HG03378 (cell line): ENCODE measurements at regions not wholly inside any gene's neighbourhood (a gene's known extent, or its start where the extent isn't known, plus 50 kb on each side); places are given as distances from the start of the nearest gene placed in this dataset.
"Not testable (repeated sequence)": the region's sequence is repeated elsewhere in the genome, so short reads cannot be mapped to it uniquely, and the experiment has no call there.

ENCODE experiments used
- ATAC-seq: cut with Tn5 transposase; IDR thresholded peaks from one replicate; pipeline ENCODE4 v1.9.1; 2021; ENCODE audit warnings: mild to moderate bottlenecking, moderate library complexity; ENCODE audit not compliant: unreplicated experiment

- ATAC-seq, result no peak
Observed at GRCh38 chr11:129631201-129631600, 184.4 kb upstream of the TMEM45B start.

DNA sequence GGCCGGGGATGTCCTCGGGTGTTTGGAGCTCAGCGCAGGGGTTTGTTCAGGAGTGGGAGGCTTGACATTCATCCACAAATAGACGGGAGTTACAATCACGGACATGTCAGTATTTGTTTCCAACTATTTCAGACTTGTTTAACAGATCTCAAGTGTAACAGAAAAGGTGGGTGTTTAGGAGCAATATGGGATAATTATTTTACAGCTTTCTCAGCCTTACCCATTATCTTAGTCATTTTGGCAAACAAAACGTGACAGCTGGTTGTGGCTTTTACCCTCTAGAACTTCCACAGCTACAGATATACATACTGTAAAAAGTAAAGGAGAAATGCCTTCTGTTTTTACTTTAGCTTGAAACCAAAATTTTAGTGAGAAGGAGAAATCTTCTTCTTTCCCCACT lies 178.7 kb upstream of the TMEM45B start:
- no peak for ATAC-seq

DNA sequence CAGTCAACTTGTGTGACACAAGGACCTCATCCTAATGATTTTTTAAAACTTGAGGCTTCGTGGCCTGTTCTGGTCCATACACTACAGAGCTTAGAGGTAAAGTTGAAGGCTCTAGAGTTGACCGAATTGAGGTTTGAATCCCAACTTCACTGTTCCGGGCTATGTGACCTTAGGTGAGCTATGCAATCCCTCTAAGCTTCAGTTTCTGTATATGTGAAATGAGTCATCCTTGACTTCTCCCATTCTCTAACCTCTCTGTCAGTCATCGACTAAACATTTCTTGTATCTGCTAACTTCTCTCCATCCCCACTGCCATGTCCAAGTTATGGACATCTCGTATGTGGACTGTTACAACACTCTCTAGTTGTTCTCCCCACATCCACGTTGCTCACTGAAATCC lies 178.2 kb upstream of the TMEM45B start:
- no peak for ATAC-seq

GRCh38 chr11:129637983-129638776 lies 177.5 kb upstream of the TMEM45B start:
- no peak for ATAC-seq

GRCh38 chr11:129639300-129639699 lies 176.3 kb upstream of the TMEM45B start:
- no peak for ATAC-seq

GRCh38 chr11:129640671-129641070 lies 175.0 kb upstream of the TMEM45B start:
- ATAC-seq, result no peak

- ATAC-seq, result no peak
Observed at GRCh38 chr11:129643031-129643721, 172.5 kb upstream of the TMEM45B start.

DNA sequence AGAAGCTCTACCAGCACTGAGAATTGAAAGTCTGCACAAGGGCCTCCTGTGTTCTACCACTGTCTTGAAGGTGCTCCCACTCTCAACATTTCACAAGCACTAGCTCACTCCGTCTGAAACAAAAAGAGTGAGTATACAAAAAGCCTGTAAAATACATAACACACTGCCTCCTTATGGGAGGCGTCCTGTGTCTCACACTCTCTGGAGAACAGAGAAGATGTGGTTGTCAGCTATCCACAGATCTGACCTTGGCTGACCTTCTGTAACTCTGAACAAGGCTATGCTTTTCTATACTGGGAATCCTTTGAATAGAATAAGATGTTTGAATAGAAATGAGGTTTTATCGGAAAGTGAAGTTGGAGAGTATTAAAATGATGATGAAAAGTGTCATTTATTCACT lies 171.3 kb upstream of the TMEM45B start:
- no peak for ATAC-seq

GRCh38 chr11:129645943-129646342 lies 169.7 kb upstream of the TMEM45B start:
- no peak for ATAC-seq

GRCh38 chr11:129650044-129650443 lies 165.6 kb upstream of the TMEM45B start:
- not testable (repeated sequence) for ATAC-seq

DNA sequence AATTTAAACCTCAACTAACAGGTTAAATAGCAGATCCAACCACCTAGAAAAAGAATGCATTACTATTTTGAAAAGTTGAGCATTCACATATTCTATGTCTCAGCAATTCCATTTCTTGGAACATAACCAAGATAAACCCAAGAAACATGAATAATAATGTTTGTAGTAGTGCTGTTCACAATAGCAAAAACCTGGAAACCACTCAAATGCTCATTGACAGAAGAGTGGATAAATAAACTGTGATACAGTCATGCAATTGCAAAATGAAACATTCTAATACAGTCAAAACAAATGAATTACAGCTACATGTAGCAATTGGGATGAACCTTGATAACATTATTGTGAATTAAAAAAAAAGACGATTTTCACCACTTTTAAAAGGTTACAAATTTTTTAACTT lies 162.8 kb upstream of the TMEM45B start:
- ATAC-seq, result no peak

GRCh38 chr11:129655247-129655832 lies 160.3 kb upstream of the TMEM45B start:
- ATAC-seq, result no peak

GRCh38 chr11:129657866-129658525 lies 157.7 kb upstream of the TMEM45B start:
- no peak for ATAC-seq

DNA sequence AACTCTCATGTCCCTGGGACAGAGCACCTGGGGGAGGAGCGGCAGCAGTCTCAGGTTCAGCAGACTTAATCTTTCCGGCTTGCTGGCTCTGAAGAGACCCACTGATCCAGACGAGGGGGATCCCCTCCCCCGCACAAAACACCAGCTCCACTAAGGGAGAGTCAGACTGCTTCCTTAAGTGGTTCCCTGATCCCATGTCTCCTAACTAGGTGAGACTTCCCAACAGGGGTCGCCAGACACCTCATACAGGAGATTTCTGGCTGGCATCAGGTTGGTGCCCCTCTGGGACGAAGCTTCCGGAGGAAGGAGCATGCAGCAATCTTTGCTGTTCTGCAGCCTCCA lies 157.2 kb upstream of the TMEM45B start:
- no peak for ATAC-seq

- ATAC-seq, result no peak
Observed at GRCh38 chr11:129680907-129681306, 134.7 kb upstream of the TMEM45B start.

DNA sequence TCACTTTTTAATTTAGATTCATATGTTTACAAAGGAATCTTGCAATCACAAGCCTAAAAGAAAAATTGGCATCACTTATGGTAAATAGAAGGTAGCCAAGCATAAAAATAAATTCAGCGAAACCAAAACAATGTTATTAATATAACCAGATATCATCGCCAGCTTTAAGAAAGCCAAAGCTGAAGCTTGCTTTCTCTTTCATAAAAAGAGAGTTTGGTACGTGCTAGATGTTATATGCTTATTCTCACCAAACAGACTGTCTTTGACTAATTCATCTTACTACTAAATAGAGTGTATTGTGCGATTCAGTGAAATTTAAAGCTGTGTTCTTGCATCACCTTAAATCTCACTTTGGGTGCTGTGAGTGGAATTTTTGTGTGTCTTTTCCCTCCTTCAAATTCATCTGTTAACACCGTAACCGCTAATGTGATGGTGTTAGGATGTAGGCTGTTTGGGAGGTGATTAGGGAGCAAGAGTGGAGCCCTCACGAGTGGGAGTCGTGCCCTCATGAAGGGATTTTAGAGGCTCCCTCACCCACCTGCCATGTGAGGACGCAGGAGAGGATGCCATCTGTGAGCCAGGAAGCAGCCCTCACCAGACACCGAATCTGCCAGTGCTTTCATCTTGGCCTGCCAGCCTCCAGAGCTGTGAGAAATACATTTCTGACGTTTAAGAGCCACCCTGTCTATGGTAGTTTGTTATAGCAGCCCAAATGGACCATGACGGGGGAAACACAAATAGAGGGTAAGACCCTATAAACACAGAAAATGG lies 134.1 kb upstream of the TMEM45B start:
- no peak for ATAC-seq

DNA sequence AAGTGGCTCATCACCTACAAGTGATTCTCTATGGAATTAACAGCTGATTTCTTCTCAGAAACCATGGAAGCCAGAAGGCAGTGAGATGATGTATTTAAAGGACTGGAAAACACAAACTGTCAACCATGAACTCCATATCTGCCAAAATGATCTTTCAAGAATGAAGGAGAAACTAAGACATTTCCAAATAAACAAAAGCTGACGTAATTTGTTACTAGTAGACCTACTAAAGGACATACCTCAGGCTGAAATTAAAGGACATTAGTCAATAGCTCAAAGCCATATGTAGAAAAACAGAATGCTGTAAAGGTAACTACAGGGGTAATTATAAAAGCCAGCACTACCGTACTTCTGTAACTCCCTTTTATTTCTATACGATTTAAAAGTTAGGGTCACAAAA lies 129.4 kb upstream of the TMEM45B start:
- ATAC-seq, result no peak

GRCh38 chr11:129691142-129691541 lies 124.5 kb upstream of the TMEM45B start:
- no peak for ATAC-seq

DNA sequence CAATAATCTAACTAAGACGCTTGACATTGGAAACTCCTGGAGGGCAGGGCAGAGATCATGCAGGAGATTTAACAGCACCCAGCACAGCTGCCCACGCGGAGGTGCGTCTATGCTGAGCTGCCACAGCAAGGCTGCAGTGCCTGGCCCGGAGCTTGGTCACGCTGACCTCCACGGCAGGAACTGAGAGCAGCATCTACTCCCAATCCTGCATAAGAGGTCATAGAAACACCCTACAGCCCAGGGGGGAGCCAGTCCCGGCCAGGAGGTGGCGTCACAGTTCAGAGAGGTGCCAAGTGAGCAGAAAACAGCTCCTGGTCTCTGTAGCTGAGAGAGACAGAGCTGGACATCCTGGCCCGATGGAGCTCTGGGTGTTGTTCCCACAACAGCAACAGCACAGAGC lies 121.1 kb upstream of the TMEM45B start:
- no peak for ATAC-seq

DNA sequence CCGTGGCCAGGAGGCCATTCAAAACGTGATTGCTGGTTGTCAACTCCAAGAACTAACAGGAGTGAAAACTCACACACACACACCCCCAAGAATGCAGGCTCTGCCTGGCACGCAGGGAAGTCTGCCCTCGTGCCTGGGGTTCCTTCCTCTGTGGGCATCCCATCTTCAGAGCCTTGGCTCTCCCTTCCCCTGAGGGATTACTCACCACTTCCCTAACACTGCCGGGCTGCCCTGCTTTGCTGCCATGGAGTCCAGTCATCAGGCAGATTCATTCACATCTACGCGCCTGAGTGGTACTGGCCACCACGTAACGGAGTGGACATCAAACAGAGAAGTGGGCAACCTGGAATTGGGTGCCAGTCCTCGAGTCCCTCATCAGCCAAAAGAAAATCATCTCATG lies 120.7 kb upstream of the TMEM45B start:
- ATAC-seq, result no peak
